GM18873 (cell line): ENCODE measurements at regions not wholly inside any gene's neighbourhood (a gene's known extent, or its start where the extent isn't known, plus 50 kb on each side); places are given as distances from the start of the nearest gene placed in this dataset.
"Not testable (repeated sequence)": the region's sequence is repeated elsewhere in the genome, so short reads cannot be mapped to it uniquely, and the experiment has no call there.

Experiments used
- ATAC-seq: cut with Tn5 transposase; IDR thresholded peaks from one replicate; pipeline ENCODE4 v1.9.1; 2021; ENCODE audit warnings: mild to moderate bottlenecking, moderate library complexity, moderate number of reproducible peaks; ENCODE audit not compliant: unreplicated experiment, low FRiP score

GRCh38 chr15:81908111-81908510 is 137.7 kb downstream of the MEX3B start:
- no peak for ATAC-seq

- ATAC-seq, result no peak
Observed at GRCh38 chr15:81907521-81907920, 138.3 kb downstream of the MEX3B start.

GRCh38 chr15:81905889-81906288 is 139.9 kb downstream of the MEX3B start:
- ATAC-seq, result no peak

DNA sequence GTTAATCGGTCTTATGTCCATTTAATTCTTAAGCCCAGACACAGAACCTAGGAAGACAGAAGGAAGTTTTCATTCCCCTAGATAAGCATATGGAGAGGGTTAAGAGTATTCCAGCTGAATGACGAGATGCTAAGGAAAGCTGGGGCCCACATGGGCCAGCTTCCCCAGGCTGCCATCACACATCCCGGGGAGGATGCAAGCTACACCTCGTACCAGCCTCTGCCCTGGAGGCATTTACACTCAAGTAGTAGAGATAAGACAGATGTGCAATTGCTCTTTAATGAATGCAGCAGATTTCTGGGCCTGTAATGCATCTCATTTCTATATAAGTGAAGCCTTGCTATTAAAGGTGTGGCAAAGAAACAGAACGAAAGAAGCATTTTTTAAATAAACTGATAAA is 144.5 kb downstream of the MEX3B start:
- no peak for ATAC-seq

DNA sequence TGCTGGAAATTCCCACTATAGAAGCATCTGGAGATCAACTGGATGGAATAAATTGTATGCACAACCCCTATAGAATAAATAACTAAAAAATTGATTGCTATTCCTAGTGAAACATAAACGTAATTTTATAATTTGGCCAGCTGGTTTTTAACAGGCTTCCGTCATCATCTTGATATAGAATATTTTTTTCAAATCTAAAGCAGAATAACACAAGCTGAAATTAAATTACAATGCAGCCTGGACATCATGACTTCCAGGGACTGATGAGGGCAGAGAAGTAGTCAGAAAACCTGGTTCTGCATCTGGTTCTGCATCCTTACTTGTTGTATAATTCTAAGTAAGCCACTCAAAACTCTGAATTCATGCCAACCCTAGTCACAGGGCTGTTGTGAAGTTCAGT is 146.1 kb downstream of the MEX3B start:
- no peak for ATAC-seq

GRCh38 chr15:81899024-81899423 is 146.8 kb downstream of the MEX3B start:
- no peak for ATAC-seq

GRCh38 chr15:81897057-81897677 is 148.7 kb downstream of the MEX3B start:
- ATAC-seq, result no peak

DNA sequence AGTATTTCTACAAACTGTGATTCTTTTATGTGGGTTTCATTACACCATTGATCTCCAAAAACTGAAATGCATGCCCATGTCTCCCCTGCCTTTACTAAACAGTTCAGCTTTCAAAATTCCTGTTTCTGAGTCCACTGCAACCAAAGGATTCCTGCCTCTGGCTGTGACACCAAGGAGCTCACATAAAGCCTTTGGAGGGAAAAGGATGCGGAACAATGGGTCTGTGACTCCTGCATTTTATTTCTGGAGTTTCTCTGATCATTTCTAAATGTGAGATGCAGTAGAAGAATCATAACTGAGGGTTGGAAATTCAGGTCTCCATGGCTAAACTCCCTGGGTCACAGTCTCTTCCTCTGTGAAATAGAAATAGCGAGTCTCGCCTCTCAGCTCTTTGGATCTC is 149.5 kb downstream of the MEX3B start:
- no peak for ATAC-seq

DNA sequence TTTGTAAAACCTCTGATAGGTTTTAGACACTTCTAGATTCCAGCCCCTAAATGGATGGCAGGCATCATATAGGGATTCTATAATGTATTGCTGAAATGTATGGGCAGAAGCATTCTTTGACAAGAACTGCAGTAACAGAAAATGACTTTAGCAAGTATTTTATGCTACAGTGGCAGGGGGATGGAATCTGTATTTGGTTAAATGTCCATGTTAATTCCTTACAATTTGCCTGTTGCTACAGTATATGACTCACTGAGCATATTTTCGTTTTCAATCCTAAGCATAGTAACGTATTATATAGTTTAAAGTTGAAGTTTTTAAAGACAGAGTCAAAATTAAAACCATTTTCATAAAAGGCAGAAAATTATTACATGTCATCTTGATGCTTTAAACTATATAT is 150.1 kb downstream of the MEX3B start:
- no peak for ATAC-seq

GRCh38 chr15:81894061-81894460 is 151.8 kb downstream of the MEX3B start:
- ATAC-seq, result no peak

- no peak for ATAC-seq
Observed at GRCh38 chr15:81893182-81893835, 152.5 kb downstream of the MEX3B start.

- ATAC-seq, result no peak
Observed at GRCh38 chr15:81890496-81890895, 155.3 kb downstream of the MEX3B start.

DNA sequence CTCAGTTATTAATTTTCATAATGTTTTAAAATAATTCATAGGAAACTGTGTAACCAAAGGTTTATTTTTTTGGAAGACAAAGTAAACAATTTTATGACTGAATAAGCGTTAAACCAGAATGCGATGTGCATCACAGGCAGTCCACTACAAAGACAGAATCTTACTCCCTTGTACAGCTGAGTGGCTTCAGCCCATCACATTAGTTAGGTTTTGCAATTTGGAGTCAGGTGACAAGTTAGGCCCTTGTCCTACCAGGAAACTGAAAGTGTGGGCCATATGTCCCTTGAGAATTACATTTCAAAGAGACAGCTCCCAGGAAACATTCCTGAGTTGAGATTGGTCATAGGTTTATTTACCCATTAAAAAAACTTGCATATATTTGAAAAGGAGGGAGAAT is 156.3 kb downstream of the MEX3B start:
- ATAC-seq, result no peak

- ATAC-seq, result no peak
Observed at GRCh38 chr15:81888748-81889484, 156.9 kb downstream of the MEX3B start.

- no peak for ATAC-seq
Observed at GRCh38 chr15:81887912-81888311, 157.9 kb downstream of the MEX3B start.

DNA sequence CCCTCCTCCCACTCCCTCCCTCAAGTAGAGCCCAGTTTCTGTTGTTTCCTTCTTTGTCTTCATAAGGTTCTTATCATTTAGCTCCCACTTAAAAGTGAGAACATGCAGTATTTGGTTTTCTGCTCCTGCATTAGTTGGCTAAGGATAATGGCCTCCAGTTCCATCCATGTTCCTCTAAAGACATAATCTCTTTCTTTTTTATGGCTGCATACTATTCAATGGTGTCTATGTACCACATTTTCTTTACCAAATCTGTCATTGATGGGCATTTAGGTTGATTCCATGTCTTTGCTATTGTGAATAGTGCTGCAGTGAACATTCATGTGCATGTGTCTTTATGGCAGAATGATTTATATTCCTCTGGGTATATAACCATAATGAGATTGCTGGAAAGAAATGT is 158.6 kb downstream of the MEX3B start:
- not testable (repeated sequence) for ATAC-seq

GRCh38 chr15:81886591-81886990 is 159.2 kb downstream of the MEX3B start:
- no peak for ATAC-seq

DNA sequence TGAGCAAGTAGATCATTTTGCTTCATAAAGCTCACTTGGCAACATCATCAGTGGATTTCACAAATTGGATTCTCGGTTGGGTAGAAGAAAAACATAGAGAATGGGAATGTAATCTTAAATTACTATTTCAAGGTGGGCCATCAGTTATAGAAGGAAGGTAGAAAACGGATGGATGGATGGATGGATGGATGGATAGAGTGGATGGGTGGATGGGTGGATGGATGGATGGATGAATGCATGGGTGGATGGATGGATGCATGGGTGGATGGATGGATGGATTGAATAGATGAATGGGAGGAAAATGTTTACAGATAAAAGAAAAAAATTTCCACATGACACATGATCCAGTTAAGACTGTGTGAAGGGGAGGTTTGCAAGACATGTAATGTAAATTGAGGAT is 159.7 kb downstream of the MEX3B start:
- ATAC-seq, result no peak

DNA sequence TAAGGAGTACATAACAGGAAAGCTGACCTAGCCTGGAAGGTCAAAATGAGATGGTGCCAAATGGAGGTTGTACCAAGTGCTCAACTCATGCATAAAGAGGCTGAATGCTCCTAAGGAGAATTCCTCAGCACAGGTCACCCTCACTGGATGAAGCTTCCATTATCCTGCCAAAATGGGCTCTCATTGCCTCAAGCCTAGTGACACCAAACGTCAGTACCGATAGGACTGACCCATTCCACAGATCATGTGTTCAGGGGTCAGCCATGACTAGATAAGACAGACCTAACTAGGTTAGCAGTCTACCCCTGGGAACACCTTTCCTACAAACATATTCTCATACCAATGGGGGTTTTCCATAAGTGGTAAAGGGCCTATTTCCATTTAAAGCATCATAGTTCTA is 160.7 kb downstream of the MEX3B start:
- ATAC-seq, result no peak

GRCh38 chr15:81882504-81882903 is 163.3 kb downstream of the MEX3B start:
- no peak for ATAC-seq

DNA sequence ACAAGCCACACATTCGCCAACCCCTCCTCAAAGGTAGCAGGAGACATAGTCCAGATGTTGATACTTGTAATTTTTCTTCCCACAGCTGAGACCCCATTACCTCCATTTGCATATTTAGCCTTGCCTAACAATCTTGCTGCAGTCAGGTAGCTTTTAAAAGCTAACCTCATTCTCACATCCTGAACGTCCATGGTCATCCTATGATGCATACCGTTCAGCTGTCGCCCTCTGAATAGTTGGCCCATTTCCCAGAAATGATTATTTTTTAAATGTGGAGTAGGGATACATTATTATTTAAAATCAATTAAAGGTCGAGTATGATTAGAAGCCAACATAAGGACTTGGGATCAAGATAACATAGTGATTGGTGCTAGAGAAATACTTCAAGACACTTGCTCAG is 165.0 kb downstream of the MEX3B start:
- no peak for ATAC-seq

GRCh38 chr15:81880314-81880713 is 165.5 kb downstream of the MEX3B start:
- ATAC-seq, result no peak
